ENCODE measurements at regions not wholly inside any gene's neighbourhood (a gene's known extent, or its start where the extent isn't known, plus 50 kb on each side); places are given as distances from the start of the nearest gene placed in this dataset.
A peak's percentile ranks its signal among the peaks of the same experiment; 100 is the strongest.
"Not testable (repeated sequence)": the region's sequence is repeated elsewhere in the genome, so short reads cannot be mapped to it uniquely, and the experiment has no call there.

DNA sequence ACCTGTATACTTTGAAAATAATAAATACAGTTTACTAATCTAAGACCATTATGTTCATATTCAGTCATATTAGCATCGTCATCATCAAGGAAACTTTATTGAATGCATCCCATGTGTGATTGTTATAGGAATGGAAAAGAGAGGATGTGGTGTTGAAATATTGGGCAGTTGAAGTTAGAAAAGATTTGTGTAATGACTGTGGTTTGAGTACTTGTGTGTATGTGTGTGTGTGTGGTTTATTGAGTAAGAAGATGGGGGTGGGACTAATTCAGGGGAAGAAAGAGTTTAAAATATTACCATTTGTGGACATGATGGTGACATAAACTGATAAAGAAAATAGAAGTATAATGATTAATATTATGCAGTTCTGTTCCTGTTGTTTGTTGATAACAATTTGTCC lies 238.7 kb upstream of the SEL1L start:
- no peak for TF ChIP-seq POLR2A (IDR thresholded peaks at IDR 0.05; ENCODE audit: extremely low read depth, insufficient read length)
- TF ChIP-seq, protein P1, sequence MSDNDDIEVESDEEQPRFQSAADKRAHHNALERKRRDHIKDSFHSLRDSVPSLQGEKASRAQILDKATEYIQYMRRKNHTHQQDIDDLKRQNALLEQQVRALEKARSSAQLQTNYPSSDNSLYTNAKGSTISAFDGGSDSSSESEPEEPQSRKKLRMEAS (IDR thresholded peaks at IDR 0.05; ENCODE audit: low read depth, low read length) = no peak
- TF ChIP-seq, protein P2, sequence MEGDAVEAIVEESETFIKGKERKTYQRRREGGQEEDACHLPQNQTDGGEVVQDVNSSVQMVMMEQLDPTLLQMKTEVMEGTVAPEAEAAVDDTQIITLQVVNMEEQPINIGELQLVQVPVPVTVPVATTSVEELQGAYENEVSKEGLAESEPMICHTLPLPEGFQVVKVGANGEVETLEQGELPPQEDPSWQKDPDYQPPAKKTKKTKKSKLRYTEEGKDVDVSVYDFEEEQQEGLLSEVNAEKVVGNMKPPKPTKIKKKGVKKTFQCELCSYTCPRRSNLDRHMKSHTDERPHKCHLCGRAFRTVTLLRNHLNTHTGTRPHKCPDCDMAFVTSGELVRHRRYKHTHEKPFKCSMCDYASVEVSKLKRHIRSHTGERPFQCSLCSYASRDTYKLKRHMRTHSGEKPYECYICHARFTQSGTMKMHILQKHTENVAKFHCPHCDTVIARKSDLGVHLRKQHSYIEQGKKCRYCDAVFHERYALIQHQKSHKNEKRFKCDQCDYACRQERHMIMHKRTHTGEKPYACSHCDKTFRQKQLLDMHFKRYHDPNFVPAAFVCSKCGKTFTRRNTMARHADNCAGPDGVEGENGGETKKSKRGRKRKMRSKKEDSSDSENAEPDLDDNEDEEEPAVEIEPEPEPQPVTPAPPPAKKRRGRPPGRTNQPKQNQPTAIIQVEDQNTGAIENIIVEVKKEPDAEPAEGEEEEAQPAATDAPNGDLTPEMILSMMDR (IDR thresholded peaks at IDR 0.05; ENCODE audit: low read depth, low read length) = no peak
- no peak for TF ChIP-seq MYC (IDR thresholded peaks at IDR 0.05; ENCODE audit: low read depth, low read length)
- no peak overlapping the region for H3K4me3 ChIP-seq (ENCODE audit: low read depth, low read length)
- peak; percentile 70 for DNase-seq (ENCODE audit: low read depth)

DNA sequence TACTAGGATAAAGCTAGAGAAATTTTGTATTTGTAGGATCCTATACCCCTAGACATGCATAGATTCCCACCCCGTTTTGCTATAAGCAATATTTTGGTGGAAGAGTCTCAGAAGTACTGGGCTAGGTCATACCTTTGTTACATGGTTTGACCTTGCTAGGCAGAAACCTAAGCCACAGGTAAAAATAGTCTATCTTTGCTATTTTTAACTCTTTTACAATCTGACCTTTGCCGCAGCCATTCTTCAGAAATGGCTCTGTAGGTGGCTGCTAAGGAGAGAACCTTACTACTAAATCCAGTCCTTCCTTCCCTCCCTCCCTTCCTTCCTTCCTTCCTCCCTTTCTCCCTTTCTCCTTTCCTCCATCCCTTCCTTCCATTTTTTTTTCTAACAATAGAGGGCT lies 242.9 kb upstream of the SEL1L start:
- no peak overlapping the region for H3K4me3 ChIP-seq (ENCODE audit: low read depth, low read length)
- TF ChIP-seq, protein P2 (IDR thresholded peaks at IDR 0.05; ENCODE audit: low read depth, low read length) = no peak
- no peak for TF ChIP-seq POLR2A (IDR thresholded peaks at IDR 0.05; ENCODE audit: extremely low read depth, insufficient read length)
- TF ChIP-seq, protein P1 (IDR thresholded peaks at IDR 0.05; ENCODE audit: low read depth, low read length) = no peak
- TF ChIP-seq MYC (IDR thresholded peaks at IDR 0.05; ENCODE audit: low read depth, low read length) = no peak
- no peak for DNase-seq (ENCODE audit: low read depth)

DNA sequence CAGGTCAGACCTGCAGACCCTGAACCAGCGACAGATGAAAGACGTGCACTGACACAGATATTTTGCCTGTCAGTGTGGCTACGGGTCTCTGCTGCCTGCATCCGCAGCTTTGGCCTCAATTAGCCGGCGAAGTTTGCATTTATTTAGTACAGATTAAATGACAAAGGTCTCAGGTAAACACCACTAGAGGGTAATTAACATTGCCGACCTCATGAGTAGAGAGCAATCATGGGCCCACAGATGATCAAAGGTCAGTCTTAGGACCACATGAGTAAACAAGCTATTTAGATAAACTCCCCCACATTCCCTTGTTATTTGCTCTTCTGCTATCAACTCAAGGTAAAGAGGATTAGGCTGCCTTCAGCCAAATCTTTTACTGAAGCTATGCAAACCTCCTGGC lies 248.1 kb upstream of the SEL1L start:
- H3K4me3 ChIP-seq (ENCODE audit: low read depth, low read length); DNase-seq (ENCODE audit: low read depth): not testable (repeated sequence)

DNA sequence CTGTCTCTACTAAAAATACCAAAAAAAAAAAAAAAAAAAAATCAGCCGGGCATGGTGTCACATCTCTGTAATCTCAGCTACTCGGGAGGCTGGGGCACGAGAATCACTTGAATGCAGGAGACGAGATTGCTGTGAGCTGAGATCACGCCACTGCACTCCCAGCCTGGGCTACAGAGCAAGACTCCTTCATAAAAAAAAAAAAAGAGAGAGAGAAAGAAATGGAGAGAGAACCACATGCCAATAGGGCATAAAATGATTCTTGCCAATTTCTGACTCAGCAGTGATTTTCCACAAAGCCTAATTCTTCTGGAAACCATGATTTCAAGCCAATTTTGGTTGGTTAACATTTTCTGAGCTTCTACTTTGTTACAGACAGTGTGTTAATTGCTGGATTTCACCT lies 250.4 kb upstream of the SEL1L start:
- no peak overlapping the region for H3K4me3 ChIP-seq (ENCODE audit: low read depth, low read length)
- no peak for DNase-seq (ENCODE audit: low read depth)
- TF ChIP-seq, protein P1 (IDR thresholded peaks at IDR 0.05; ENCODE audit: low read depth, low read length) = no peak
- no peak for TF ChIP-seq MYC (IDR thresholded peaks at IDR 0.05; ENCODE audit: low read depth, low read length)
- TF ChIP-seq POLR2A (IDR thresholded peaks at IDR 0.05; ENCODE audit: extremely low read depth, insufficient read length) = no peak
- TF ChIP-seq, protein P2 (IDR thresholded peaks at IDR 0.05; ENCODE audit: low read depth, low read length) = no peak

DNA sequence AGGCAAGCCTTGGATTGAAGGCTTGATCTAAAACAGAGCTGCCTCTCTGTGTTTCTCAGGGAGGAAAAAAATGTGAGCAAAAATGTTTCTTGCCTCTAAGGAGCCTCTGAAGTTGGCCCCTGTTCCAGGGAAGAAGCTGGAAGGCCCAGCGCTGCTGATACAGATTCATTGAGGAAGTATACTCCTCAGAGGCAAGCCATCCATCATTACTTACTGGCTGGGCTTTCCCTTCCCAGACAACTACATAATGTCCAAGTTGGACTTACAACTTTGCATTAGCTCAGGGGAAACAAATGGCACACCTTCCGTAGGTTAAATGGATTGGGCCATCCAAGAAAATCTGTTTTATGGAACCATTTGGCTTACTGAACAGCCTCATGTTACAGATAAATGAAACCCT lies 263.7 kb upstream of the SEL1L start:
- H3K4me3 ChIP-seq (ENCODE audit: low read depth, low read length) = no peak overlapping the region
- DNase-seq (ENCODE audit: low read depth) = no peak
- no peak for TF ChIP-seq POLR2A (IDR thresholded peaks at IDR 0.05; ENCODE audit: extremely low read depth, insufficient read length)
- TF ChIP-seq MYC (IDR thresholded peaks at IDR 0.05; ENCODE audit: low read depth, low read length) = no peak
- TF ChIP-seq, protein P2 (IDR thresholded peaks at IDR 0.05; ENCODE audit: low read depth, low read length) = no peak
- TF ChIP-seq, protein P1 (IDR thresholded peaks at IDR 0.05; ENCODE audit: low read depth, low read length) = no peak

DNA sequence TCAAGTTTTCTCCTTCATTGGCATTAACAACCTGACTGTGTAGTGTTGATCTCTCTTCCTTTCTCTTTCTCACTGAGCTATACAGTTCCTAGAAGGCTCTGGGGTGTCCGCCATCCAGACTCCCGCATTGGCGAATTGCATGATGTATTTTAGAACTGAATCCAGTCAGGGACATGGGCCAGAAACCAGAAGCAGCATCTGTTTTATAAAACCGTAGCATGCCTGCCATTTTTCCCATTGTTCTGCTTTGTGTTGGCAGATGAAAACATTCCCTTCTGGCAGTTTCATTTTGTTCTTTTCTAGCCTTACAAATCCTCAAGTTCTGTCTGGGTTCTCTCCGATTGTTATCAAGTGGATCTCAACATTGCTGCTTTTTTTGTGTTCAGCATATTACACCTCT lies 268.3 kb upstream of the SEL1L start:
- DNase-seq (ENCODE audit: low read depth) = no peak
- H3K4me3 ChIP-seq (ENCODE audit: low read depth, low read length) = no peak overlapping the region
- TF ChIP-seq POLR2A (IDR thresholded peaks at IDR 0.05; ENCODE audit: extremely low read depth, insufficient read length) = no peak
- TF ChIP-seq, protein P2 (IDR thresholded peaks at IDR 0.05; ENCODE audit: low read depth, low read length) = no peak
- no peak for TF ChIP-seq MYC (IDR thresholded peaks at IDR 0.05; ENCODE audit: low read depth, low read length)
- TF ChIP-seq, protein P1 (IDR thresholded peaks at IDR 0.05; ENCODE audit: low read depth, low read length) = no peak

Measured in NB4 (cell line).